GM18517 (cell line): ENCODE measurements at regions not wholly inside any gene's neighbourhood (a gene's known extent, or its start where the extent isn't known, plus 50 kb on each side); places are given as distances from the start of the nearest gene placed in this dataset.

Source experiments
- ATAC-seq: cut with Tn5 transposase; IDR thresholded peaks from one replicate; pipeline ENCODE4 v1.9.1; 2021; ENCODE audit warnings: mild to moderate bottlenecking, moderate library complexity; ENCODE audit not compliant: unreplicated experiment

- no peak for ATAC-seq
Measured at GRCh38 chr20:7038029-7038428, 270.5 kb downstream of the BMP2 start.

GRCh38 chr20:7057611-7058010 lies 290.1 kb downstream of the BMP2 start:
- ATAC-seq, result no peak

DNA sequence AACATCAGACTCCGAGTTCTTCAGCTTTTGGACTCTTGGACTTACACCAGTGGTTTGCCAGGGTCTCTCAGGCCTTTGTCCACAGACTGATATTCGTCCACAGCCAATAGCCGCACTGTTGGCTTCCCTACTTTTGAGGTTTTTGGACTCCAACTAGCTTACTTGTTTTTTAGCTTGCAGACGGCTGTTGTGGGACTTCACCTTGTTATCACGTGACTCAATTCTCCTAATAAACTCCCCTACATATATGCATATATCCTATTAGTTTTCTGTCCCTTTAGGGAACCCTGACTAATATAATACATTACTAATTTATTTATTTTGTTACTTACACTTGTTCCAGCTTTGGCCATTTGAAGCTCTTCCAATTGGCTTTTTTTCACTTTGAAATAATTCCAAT lies 311.3 kb downstream of the BMP2 start:
- no peak for ATAC-seq

DNA sequence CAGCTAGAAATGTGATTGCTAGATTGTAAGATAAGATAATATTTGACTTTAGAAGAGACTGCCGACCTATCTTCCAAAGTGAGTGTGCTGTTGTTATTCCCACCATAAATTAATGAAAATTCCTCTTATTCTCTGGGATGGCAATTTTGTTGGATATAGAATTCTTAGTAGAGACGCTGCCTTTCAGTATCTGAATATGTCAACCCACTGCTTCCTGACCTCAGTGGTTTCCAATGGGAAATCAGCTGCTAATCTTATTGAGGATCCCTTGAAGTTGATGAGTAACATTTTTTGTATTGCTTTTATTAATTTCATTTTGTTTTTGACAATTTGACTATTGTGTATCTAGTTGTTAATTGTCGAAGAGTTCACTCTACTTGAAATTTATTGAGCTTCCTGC lies 313.0 kb downstream of the BMP2 start:
- no peak for ATAC-seq

DNA sequence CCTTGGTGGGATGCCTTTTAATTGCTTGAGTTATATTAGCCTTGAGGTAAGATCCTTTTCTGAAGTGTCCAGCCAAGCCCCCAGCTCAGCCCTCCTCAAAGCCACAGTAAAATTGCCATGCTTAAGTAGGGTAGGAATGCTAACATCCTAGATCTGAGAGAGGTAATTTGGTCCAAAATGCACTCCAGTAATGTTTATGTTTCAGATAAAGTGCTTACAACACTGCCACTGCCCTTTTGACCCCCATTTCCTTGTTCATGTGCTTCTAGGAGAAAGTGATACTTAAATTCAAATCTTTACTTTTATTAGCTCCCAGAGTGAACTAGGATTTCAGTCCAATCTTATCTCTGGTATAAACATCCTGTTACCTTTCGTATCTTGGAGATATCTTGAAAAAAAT lies 318.0 kb downstream of the BMP2 start:
- no peak for ATAC-seq

GRCh38 chr20:7087803-7088202 lies 320.3 kb downstream of the BMP2 start:
- no peak for ATAC-seq

DNA sequence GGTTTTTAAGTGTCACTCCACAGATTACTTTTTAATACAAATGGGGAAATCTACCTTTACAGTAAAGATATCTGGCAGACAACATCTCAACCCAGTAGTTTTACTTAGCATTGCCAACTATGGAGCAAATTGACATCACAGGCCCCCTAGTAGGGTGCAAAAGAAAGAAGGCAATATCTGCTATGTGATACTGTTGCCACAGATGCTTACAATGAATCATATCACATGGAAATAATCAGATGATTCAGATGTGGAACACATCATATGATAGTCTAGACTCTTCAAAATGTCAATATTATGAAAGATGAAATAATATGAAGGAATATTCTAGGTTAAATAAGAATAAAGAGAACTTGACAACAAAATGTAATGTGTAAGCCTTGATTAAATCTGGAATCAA lies 322.5 kb downstream of the BMP2 start:
- ATAC-seq, result no peak

GRCh38 chr20:7090811-7091210 lies 323.3 kb downstream of the BMP2 start:
- no peak for ATAC-seq

DNA sequence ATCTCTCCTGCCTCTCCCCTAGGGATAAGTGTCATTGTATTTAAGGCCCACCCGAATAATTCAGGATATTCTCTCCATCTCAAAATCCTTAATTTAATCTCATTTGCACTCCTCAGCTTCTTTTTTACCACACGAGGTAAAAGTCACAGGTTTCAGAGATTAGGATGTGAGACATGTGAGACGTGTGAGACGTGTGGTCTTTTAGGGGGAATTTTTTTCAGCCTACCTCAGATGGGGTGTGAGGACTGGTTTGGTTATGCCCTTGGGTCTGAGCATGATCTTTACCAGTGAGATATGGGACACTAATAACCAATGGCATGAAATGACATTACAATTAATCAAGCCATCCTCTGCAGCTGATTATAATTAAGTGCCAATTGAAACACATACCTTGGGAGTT lies 324.2 kb downstream of the BMP2 start:
- ATAC-seq, result no peak

DNA sequence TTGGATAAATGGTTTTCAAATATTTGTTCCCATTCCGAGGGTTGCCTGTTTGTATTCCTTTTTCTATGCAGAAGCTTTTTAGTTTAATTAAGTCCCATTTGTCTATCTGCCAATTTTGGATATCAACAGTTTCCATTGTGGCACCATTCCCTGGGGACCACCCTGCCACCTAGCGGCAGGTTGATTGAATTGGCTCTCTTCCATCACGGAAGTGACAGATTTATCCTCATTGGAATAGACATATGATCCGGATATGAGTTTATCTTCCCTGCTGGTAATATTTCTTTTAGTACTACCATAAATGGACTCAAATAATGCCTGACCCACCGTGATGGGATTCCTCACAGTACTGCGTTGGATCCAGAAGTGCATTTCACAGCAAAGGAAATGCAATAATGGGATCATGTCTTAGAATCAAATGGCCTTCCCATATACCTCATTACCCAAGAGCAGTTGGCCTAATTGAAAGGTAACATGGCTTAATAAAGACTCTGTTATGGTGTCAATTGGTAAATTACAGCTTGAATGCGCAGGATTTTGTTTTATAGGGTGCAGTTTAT lies 327.0 kb downstream of the BMP2 start:
- no peak for ATAC-seq

- ATAC-seq, result no peak
Measured at GRCh38 chr20:7106910-7107309, 339.4 kb downstream of the BMP2 start.

GRCh38 chr20:7108929-7109328 lies 341.4 kb downstream of the BMP2 start:
- no peak for ATAC-seq

GRCh38 chr20:7113577-7114466 lies 346.3 kb downstream of the BMP2 start:
- ATAC-seq, result no peak

DNA sequence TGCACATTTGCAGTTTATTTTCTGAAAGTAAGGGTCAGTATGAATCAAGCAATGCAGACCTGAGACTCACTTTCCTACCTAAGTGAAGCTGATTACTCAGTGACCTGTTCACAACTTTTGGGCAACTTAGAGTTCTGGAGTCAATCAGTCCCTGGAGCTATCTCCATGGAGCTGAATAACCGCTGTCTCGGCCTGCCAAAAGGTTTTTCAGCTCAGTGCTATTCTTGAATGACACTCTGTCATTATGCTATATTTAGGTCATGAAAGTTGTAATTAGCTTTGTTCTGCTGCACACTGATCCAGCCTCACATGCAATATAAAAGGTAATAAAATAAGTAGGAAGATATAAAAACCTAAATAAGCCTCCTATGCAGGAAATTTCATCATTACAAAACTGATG lies 356.0 kb downstream of the BMP2 start:
- ATAC-seq, result no peak

GRCh38 chr20:7124120-7124519 lies 356.6 kb downstream of the BMP2 start:
- no peak for ATAC-seq

DNA sequence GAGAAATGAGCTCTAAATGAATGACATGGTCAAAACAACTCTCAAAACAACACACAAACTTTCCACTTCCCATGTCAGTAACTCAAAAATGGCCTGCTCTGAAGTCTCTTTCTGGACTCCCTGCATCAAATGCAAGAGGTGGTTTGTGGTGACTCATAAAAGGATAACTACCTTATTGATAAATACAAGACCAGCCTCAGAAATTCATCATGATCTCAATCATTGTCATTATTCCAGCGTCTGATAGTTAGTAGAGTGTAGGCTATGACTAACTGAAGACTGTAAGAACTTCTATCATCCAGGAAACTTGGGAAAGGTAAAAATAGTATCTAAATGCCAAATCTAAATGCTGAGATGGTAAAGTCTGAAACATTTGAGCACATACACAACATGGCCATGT lies 369.4 kb downstream of the BMP2 start:
- ATAC-seq, result no peak

GRCh38 chr20:7137395-7138151 lies 370.1 kb downstream of the BMP2 start:
- ATAC-seq, result peak; percentile 74

- no peak for ATAC-seq
Measured at GRCh38 chr20:7144464-7144863, 377.0 kb downstream of the BMP2 start.

DNA sequence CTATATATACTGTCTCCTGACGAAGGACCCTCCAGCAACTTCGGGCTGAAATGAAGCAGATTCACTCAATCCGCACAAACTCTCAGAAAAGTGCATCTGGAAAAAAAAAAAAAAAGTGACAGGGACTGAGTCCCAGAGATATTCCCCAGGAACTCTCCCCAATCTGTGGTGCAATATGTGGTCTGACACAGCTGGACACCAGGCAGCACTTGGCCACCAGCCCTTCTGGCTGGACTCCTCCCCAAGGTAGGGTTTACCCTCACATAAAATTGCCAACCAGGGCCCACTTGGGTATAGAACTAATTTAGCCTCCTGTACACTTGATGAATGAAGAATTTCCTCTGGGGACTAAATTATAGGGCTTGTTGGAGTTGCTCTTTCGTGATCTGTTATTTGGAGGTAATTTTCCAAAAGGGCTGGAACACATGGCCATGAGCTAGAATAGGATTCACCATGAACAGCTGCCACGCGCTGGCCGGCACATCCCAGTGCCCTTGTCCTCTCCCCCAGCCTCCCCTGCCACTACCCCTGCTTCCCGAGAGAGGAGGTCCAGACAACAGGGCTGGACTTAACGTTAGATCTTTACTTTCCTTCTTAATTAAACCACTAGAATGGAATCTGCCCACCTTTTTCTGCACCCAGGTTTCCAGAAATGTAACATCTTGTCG lies 379.2 kb downstream of the BMP2 start:
- no peak for ATAC-seq

DNA sequence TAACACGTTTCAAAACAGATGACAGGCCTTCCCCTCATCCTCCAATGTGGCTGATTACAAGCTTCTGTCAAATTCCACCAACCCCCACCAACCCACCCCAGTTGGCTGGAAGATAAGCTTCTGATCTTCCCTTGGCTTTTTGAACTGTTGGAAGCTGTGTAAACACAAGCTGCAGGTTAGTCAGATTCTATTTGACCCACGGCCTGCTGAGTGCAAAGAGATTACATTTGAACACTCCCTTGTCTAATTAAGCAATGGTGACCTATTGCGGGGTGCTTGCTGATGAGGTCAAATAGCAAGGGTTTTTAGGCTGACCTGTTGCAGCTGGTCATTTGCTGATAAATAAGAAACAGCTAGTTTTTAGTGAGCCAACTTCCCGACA lies 379.7 kb downstream of the BMP2 start:
- ATAC-seq, result no peak

DNA sequence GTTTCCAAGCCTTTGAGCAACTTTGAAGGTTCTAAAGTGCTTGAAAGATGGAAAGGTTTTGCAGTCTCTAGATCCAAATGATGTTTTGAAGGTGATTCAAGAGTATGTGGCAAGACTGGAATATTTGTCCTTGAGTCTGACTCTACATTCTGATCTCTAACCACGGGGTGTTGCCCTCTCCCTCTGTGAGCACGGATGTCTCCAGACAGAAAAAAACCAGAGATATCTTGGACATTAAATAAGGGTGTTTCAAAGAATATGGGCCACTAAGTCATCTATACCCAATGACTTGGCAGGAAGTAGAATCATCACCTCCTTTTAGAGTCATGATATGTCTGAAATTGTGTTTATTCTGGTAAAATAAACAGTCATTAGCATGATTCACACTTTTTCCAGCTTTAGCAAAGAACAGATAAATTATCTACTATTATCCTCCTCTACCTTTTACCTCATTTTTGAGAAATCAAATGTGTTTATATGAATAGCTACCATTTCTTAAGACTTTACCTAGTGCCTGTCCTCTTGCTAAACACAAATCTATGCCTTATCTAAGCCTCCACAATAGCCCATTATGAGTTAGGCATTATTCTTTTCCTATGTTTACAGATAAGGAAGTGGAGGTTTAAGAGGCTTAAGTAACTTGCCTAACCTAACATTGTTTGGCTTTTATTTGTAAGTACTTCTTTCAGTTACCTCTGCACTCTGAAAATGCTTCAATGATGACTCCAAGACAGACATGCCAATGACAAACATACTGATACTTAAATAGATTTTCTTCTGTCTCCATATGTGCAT lies 384.4 kb downstream of the BMP2 start:
- ATAC-seq, result no peak
